RWPE2 (cell line): ENCODE measurements at regions not wholly inside any gene's neighbourhood (a gene's known extent, or its start where the extent isn't known, plus 50 kb on each side); places are given as distances from the start of the nearest gene placed in this dataset.
"Not testable (repeated sequence)": the region's sequence is repeated elsewhere in the genome, so short reads cannot be mapped to it uniquely, and the experiment has no call there.

Experiments used
- ATAC-seq: fragments of 200-7000 bp; cut with Tn5 transposase; 3 replicates; pipeline ENCODE4 v1.9.1; 2021; ENCODE audit warnings: low read depth
- DNase-seq: peaks from one replicate; pipeline ENCODE4 v3.0.0-alpha.2; 2020; ENCODE audit warnings: low spot score
- H3K27ac ChIP-seq: fragments of 450-650 bp; 2 replicates; pipeline ENCODE4 v1.5.1; 2017; ENCODE audit warnings: mild to moderate bottlenecking; ENCODE audit not compliant: poor library complexity, severe bottlenecking
- H3K27me3 ChIP-seq: fragments of 250-450 bp; sonication (Bioruptor Pico); 2 replicates; pipeline ENCODE4 v1.5.1; 2021; ENCODE audit warnings: mild to moderate bottlenecking, moderate library complexity; ENCODE audit not compliant: insufficient read depth, poor library complexity, severe bottlenecking
- H3K36me3 ChIP-seq: fragments of 250-450 bp; sonication (Bioruptor Pico); 2 replicates; pipeline ENCODE4 v1.5.1; 2020; ENCODE audit warnings: low read depth, mild to moderate bottlenecking, moderate library complexity
- H3K4me1 ChIP-seq: fragments of 250-450 bp; sonication (Bioruptor Pico); 2 replicates; pipeline ENCODE4 v1.5.1; 2021; ENCODE audit warnings: mild to moderate bottlenecking, moderate library complexity; ENCODE audit not compliant: insufficient read depth, poor library complexity, severe bottlenecking
- H3K4me3 ChIP-seq: fragments of 250-450 bp; sonication (Bioruptor Pico); 2 replicates; pipeline ENCODE4 v1.5.1; 2021; ENCODE audit warnings: mild to moderate bottlenecking, moderate library complexity; ENCODE audit not compliant: severe bottlenecking
- H3K9me3 ChIP-seq: fragments of 250-450 bp; sonication (Bioruptor Pico); 2 replicates; pipeline ENCODE4 v1.5.1; 2021; ENCODE audit warnings: mild to moderate bottlenecking, moderate library complexity; ENCODE audit not compliant: severe bottlenecking
- TF ChIP-seq, protein P1 (sequence below): fragments of 450-650 bp; IDR thresholded peaks from one replicate; pipeline ENCODE4 v1.5.1; 2017; ENCODE audit warnings: mild to moderate bottlenecking, moderate library complexity; ENCODE audit not compliant: poor library complexity, severe bottlenecking

DNA sequence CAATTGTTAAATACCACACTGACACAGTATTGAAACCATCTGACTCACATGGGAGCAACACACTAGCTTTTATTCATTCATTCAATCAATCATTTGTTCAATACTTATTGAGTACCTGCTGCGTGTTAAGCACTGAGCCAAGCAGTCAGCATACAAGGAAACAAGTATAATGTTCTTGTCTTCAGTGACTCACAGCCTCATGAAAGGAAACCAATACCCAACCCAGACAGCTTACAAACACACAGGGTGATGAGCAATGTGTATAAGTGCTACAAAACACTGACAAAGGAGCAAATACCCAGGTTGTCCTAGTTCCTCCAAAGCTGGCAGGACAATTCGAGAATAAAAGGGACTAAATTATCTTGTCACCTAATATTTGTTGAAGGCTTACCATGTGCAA is 67.6 kb upstream of the RASEF start:
- Histone ChIP-seq H3K9me3 (no peaks in the 10 kb centered on the region), H3K27ac (no peak overlapping the region), H3K27me3 (no peaks in the 10 kb centered on the region), H3K36me3 (no peaks in the 10 kb centered on the region), H3K4me1 (no peaks in the 10 kb centered on the region), H3K4me3 (no peak overlapping the region)
- ATAC-seq: peak; percentile 92
- no peak for DNase-seq
- TF ChIP-seq, protein P1, sequence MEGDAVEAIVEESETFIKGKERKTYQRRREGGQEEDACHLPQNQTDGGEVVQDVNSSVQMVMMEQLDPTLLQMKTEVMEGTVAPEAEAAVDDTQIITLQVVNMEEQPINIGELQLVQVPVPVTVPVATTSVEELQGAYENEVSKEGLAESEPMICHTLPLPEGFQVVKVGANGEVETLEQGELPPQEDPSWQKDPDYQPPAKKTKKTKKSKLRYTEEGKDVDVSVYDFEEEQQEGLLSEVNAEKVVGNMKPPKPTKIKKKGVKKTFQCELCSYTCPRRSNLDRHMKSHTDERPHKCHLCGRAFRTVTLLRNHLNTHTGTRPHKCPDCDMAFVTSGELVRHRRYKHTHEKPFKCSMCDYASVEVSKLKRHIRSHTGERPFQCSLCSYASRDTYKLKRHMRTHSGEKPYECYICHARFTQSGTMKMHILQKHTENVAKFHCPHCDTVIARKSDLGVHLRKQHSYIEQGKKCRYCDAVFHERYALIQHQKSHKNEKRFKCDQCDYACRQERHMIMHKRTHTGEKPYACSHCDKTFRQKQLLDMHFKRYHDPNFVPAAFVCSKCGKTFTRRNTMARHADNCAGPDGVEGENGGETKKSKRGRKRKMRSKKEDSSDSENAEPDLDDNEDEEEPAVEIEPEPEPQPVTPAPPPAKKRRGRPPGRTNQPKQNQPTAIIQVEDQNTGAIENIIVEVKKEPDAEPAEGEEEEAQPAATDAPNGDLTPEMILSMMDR: no peak

DNA sequence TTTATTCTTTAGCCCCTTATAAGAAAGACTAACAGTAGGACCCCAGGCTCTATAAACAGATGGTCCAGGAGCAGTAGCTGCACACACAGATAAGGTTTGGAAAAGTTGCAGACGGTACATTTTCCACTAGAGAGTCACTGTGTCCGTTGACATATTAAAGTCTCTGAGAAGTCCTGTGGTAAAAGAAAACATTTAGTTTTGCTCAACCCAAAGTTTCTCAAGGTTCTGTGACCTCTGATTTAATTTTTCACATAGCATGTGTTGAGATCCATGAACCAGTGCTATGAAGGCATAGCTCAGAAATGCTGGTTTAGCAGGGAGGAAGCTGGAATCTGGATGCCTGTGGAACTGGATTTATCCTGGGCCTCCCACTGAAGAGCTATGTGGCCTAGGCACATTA is 62.7 kb upstream of the RASEF start:
- H3K36me3 ChIP-seq: no peaks in the 10 kb centered on the region
- TF ChIP-seq, protein P1: no peak
- no peaks in the 10 kb centered on the region for H3K4me1 ChIP-seq

DNA sequence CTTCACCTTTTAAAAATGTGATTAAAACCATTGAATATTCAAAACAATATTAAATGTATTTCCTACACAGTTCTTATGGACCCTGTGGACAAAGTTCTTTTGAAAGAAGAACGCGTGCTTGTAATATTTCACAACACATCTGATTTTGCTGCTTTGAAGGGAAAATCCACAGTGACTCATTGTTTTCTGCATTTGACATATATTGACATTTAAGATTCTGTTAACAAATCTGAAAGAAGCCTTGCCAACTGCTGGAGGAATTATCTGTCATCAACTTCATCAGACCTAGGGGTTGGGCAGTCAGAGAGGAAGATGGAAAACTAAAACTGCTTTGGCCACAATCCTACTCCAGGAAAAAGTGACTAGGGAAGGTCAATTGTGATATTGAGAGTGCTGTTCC is 56.9 kb upstream of the RASEF start:
- no peaks in the 10 kb centered on the region for H3K4me1 ChIP-seq
- no peaks in the 10 kb centered on the region for H3K9me3 ChIP-seq
- H3K27ac ChIP-seq: no peak overlapping the region
- TF ChIP-seq, protein P1: no peak
- no peak for DNase-seq
- no peaks in the 10 kb centered on the region for H3K36me3 ChIP-seq
- ATAC-seq: no peak
- H3K4me3 ChIP-seq: no peak overlapping the region
- H3K27me3 ChIP-seq: no peaks in the 10 kb centered on the region

More for the DNA sequence above, 62.7 kb upstream of the RASEF start:
- ATAC-seq: no peak
- no peaks in the 10 kb centered on the region for H3K9me3 ChIP-seq
- H3K4me3 ChIP-seq: no peak overlapping the region
- no peak overlapping the region for H3K27ac ChIP-seq
- H3K27me3 ChIP-seq: no peaks in the 10 kb centered on the region
- no peak for DNase-seq

- no peak overlapping the region for H3K27ac ChIP-seq
- H3K4me3 ChIP-seq: no peak overlapping the region
- H3K9me3 ChIP-seq: no peaks in the 10 kb centered on the region
- DNase-seq: no peak
- H3K27me3 ChIP-seq: no peaks in the 10 kb centered on the region
- H3K36me3 ChIP-seq: no peaks in the 10 kb centered on the region
- TF ChIP-seq, protein P1: no peak
- H3K4me1 ChIP-seq: no peaks in the 10 kb centered on the region
- no peak for ATAC-seq
Measured at GRCh38 chr9:83116026-83116425, 53.1 kb upstream of the RASEF start.

DNA sequence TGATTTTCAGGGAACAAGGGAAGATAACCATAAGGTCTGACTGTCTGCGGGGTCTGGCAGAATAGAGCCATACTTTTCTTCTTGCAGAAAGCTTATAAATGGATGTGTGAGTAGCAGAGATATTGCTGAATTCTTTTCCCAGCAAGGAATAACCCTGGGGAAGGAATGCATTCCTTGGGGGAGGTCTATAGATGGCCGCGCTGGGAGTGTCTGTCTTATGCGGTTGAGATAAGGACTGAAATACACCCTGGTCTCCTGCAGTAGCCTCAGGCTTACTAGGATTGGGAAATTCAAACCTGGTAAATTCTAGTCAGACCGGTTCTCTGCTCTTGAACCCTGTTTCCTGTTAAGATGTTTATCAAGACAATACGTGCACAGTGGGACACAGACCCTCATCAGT is 50.5 kb upstream of the RASEF start:
- not testable (repeated sequence) for H3K36me3 ChIP-seq, H3K4me1 ChIP-seq, H3K9me3 ChIP-seq, ATAC-seq, H3K27ac ChIP-seq, H3K27me3 ChIP-seq, H3K4me3 ChIP-seq, DNase-seq
